RPMI7951 (cell line): ENCODE measurements at regions not wholly inside any gene's neighbourhood (a gene's known extent, or its start where the extent isn't known, plus 50 kb on each side); places are given as distances from the start of the nearest gene placed in this dataset.
"Not testable (repeated sequence)": the region's sequence is repeated elsewhere in the genome, so short reads cannot be mapped to it uniquely, and the experiment has no call there.

Experiments used
- DNase-seq: peaks from one replicate; pipeline ENCODE4 v3.0.0-alpha.2; 2012; ENCODE audit warnings: low read depth

DNA sequence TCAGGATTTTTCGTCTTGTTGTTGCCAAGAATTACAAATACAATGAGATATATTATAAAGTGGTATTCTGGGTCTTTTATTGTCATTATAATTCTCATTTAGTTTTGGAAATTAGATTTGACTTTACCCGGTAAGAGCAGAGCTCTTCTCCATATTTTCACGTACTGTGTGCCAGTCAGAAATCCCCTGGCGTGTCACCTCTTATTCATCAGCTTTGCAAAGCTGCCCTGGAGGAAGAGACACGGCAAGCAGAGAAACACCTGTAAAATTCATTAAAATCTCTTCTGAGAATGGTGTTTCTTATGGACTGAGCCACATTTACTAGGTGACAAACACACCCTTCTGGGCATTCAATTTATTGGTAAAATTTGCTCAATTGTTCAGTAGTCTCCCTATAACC, 440.4 kb downstream of the HINT1 start:
- DNase-seq = no peak

DNA sequence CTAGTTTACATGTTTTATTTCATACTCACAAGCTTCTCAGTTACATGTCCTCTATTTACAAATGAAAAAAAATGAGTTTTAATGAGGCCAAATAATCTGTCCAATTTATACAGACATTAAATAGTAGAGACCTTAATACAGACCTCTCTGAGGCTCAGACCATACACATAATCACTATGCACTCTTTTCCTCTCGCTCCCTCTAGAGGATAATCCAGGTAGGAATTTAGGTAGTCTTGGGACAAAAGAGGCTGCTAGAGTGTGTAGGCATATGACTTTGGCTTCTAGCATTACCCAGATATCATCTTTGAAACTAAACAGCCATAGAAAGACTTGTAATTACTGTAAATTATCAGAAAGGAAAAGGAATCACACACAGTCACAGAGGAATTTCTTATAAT, 444.7 kb downstream of the HINT1 start:
- peak; percentile 26 for DNase-seq

GRCh38 chr5:130715541-130715940, 449.5 kb downstream of the HINT1 start:
- DNase-seq = no peak

DNA sequence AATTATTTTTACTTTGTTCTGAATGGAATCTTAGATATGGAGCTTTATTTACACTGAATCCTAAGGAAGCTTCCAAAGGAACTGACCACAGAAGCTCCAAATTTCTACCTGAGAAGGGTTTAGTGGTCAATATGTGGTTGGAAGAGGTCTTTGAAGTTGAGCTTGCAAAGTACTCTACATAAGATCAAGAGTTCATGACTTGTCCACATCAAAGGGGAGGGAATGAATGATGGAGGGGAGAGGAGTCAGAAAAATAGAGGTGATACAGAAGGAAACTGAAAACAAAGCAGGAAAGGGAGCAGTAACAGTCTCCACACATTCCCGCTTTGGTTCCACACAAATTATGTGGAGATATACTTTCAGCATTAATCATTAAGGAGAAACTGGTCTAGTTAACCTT, 450.9 kb downstream of the HINT1 start:
- no peak for DNase-seq

- DNase-seq = no peak
Observed at GRCh38 chr5:130712324-130712723, 452.7 kb downstream of the HINT1 start.

DNA sequence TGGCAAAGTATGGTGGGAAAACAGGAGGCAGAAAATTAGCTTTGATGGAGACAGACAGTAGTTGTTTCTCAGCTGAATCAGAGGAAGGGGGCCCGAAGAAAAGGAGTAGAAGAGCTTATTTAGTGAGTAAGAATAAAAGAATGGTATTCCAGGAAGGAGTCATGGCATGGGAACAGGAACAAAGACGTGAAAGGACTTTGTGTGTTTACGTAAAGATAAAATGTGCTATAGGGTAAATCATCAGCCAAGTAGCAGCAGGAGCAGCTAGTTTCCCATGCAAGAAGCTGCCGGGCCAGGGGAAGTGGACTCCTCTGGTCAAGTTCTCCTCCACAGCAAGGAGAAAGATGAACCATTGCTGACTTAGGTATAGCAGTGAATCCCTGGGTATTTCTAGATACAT, 454.5 kb downstream of the HINT1 start:
- no peak for DNase-seq

DNA sequence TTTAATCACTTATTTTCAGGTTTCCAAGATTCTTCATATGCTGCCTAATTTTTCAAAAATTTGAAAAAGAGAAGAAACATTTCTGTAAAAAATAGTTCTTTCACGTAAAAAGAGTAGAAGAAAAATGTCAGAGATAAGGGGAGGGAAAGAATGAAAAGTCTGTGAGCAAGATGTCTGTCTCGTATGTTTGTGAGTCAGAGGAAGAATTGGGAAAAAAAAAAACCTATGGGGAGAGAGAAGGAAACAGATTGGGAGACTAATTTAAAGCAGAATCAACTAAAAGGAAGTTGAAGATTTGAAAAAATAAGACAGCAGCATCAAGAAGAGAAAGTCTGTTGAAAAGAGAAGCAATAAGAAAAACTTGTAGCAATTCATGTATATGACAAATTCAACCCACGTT, 456.3 kb downstream of the HINT1 start:
- no peak for DNase-seq

GRCh38 chr5:130706696-130707095, 458.4 kb downstream of the HINT1 start:
- DNase-seq = no peak

DNA sequence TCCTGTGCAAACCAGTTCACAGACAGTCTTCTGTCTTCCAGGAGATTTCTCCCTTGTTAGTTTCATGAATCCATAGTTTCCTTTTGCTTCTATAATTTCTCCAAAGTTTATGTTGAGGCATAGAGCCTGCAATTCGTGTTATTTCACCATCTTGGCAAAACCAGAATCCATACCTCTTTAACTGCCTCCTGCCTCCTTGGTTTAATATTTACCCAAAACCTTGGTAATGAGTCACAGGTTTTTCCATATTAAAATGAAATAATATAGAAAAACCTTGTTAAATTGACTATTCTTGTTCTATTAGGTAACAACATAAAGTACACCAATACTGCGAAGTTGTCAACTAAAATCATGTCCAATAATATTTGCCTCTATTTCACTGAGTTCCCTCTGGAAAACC, 459.7 kb downstream of the HINT1 start:
- DNase-seq = no peak

DNA sequence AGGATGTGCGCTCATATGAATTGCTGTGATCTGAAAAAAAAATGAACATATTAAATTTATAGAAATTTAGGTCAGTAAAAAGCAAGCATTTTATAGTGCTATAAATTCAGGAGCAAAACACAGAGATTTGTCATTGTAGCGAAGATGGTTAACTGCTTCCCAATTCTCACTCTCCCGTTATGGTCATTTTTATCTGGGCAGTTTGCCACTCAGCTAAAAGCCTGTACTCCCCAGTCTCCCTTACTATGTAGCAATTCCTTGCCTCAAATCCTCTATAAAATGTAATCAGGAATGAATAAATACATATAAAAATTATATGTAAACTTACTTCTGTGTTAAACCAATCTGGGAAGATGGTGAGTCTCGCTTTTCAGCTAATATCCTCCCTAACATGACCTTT, 471.5 kb downstream of the HINT1 start:
- no peak for DNase-seq

DNA sequence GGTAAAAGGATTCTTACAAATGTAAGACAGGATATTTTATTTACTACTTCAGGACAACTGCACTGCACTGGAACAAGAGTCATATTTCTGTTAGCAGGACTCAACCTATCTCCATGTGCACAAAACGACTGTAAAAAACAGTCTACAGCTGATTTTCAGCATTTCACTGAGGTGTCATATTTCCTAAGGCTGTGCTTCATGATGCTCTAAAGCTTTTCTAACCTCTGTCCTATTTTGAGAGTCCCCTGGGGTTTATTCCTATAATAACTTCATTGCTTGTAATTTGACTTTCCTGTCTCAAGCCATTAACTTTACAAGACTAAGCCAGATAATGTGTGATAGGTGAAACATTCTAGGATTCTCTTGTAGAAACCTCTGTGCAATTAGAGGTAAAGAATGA, 472.3 kb downstream of the HINT1 start:
- no peak for DNase-seq

GRCh38 chr5:130689831-130690230, 475.2 kb downstream of the HINT1 start:
- no peak for DNase-seq

GRCh38 chr5:130687085-130687733, 477.8 kb downstream of the HINT1 start:
- DNase-seq = no peak

DNA sequence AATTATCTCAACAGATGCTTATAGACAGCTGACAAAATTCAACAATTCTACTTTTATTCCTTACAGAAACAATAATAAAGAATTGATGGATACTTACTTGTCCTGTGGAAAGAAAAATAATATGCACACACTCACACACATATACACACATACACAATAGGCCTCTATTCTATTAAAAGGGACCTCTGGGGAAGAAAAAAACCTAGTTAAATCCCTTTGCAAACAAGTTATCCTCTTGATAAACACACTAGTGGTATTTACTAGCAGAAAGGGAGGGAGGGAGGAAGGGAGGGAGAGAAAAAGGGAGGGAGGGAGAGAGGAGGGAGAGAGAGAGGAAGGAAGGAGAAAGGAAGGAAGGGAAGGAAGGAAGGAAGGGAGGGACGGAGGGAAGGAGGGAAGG, 486.4 kb downstream of the HINT1 start:
- no peak for DNase-seq

DNA sequence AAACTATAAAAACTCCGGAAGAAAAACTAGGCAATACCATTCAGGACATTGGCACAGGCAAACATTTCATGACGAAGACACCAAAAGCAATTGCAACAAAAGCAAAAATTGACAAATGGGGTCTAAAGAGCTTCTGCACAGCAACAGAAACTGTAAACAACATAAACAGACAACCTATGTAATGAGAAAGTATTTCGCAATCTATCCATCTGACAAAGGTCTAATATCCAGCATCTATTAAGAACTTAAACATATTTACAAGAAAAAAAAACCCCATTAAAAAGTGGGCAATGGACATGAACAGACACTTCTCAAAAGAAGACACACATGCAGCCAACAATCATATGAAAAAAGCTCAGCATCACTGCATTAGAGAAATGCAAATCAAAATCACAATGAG, 498.6 kb downstream of the HINT1 start:
- no peak for DNase-seq

GRCh38 chr5:130652176-130652575, 512.9 kb downstream of the HINT1 start:
- peak; percentile 42 for DNase-seq

- DNase-seq = no peak
Observed at GRCh38 chr5:130651440-130651839, 513.6 kb downstream of the HINT1 start.

DNA sequence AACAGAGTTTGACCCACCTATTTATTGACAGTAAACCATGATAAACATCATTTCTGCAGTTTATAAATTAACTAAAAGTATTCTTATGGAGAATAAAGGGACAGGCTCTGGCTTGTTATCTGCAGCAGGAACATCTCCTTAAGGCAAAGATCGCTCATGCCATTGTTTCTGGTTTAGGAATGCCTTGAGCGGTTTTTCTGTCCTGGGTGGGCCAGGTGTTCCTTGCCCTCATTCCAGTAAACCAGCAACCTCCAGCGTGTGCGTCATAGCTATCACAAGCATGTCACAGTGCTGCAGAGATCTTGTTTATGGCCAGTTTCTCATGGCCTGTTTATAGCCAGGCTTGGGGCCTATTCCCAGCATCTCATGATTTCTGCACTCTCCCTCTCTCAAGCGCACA, 521.7 kb downstream of the HINT1 start:
- no peak for DNase-seq

DNA sequence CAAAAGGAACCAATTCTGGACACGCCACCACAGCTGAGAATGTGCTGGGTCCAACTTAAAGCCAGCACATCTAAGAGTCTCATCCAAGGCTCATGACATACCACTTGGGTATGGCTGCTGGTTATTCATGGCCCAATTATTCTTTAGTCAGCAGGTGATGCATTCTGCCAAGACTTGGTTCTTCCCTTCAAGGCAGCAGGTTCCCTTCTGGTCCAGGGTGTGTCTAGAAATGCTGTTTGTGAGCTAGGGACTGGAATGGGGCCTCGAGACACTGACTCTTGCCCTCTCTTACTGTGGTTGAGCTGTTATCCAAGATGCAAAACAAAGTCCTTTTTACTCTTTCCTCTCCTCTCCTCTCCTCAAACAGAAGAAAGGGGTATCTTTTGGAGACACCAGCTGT, 522.6 kb downstream of the HINT1 start:
- no peak for DNase-seq

GRCh38 chr5:130627145-130627544, 537.9 kb downstream of the HINT1 start:
- DNase-seq = no peak

DNA sequence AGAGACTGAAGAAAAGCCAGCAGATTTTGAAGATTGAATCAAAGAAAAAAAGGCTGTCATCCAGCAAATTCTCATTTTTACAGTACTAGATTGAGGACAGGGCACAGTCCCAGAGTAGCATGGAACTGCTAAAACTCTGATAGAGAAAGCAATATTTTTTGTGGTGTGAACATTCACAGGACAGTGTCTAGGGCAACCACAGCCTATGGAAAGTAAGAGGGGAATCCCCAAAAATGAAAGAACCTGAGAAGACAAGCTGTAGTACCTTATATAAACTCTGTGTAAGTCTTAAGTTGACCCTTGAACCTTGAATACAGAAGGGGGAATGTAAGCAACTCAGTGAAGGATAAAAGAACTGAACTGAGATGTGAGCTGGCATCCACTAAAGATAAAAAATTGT, 540.3 kb downstream of the HINT1 start:
- DNase-seq = no peak

DNA sequence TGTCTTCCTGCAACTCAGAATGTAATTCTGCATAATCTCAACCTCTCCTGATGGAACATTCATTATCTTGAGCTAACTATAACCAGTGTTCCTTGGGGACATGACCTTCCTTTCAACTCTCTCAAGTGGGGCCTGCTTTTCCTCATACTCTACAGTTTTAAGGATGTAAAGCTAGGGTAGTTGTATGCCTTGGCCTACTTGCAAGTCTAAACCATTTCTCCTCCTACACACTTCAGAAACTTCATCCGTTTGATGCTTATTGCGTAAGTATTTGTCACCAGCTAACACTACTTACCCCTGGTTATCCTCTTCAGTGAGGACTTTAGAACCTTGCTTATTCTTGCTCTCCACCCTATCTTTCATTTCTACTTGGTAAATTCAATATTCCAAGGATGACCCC, 548.9 kb downstream of the HINT1 start:
- no peak for DNase-seq

DNA sequence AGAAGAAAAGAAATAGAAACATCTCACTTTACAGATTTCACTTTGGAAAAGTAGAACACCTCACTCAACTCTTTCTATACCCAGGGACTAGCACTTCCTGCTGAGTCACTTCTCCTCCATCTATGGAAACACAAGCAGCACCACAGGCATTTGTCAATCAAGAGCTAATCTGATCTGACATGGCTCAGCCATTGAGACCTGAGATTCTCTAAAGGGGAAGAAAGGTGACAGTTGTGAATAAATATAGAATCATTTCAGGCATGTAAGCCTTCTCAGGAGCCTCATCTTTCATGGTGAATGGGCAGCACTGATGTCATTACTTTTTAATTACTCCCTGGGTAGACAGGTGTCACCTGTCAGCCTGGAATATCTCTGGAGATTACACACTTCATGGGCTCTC, 559.8 kb downstream of the HINT1 start:
- DNase-seq = no peak

DNA sequence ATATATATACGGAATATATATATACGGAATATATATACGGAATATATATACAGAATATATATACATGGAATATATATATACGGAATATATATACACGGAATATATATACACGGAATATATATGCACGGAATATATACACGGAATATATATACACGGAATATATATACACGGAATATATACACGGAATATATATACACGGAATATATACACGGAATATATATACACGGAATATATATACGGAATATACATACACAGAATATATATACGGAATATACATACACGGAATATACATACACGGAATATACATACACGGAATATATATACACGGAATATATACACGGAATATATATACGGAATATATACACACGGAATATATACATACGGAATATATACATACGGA, 568.4 kb downstream of the HINT1 start:
- DNase-seq = not testable (repeated sequence)

DNA sequence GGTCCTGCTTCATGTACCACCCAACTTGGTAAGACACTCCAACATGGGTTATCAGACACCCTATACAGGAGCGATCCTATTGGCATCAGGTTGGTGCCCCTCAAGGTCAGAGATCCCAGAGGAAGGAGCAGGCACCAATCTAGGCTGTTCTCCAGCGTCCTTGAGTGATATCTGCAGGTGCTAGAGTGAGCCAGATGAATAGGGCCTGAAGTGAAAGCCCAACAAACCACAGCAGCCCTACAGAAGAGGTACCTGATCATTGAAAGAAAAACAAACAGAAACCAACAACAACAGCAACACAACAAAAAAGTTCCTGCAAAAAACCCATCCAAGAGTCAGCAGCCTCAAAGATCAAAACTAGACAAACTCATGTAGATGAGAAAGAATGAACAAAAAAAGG, 584.8 kb downstream of the HINT1 start:
- no peak for DNase-seq
